ENCODE measurements at regions not wholly inside any gene's neighbourhood (a gene's known extent, or its start where the extent isn't known, plus 50 kb on each side); places are given as distances from the start of the nearest gene placed in this dataset.

- FAIRE-seq (no peak), DNase-seq (ENCODE audit: low spot score) (no peak), ATAC-seq (no peak)
- no peaks in the 10 kb centered on the region for H3K4me1 ChIP-seq (ENCODE audit: insufficient read depth, low read length)
- H3K4me2 ChIP-seq (ENCODE audit: low read depth, low read length), result no peak overlapping the region
- H3K27ac ChIP-seq (ENCODE audit: extremely low read length, insufficient read depth, low read length), result no peak overlapping the region
- no peaks in the 10 kb centered on the region for H3K27me3 ChIP-seq (ENCODE audit: control insufficient read depth in 1 of 2, insufficient read depth in 2 of 2, low read length in 2 of 2)
- H3K9me3 ChIP-seq (ENCODE audit: low read length), result no peaks in the 10 kb centered on the region
- in situ Hi-C loops (cut with HindIII; ENCODE audit: extremely low pct_ligation_motif_present, low pct_unique_long_range_greater_than_20kb), result no loop called here
- no peak overlapping the region for H3K9ac ChIP-seq (ENCODE audit: insufficient read depth, low read depth, low read length)
- no peak overlapping the region for H3K4me3 ChIP-seq (replicated peaks in 1 of 3; ENCODE audit: insufficient read depth in 1 of 3, low read depth in 2 of 3, low read length in 3 of 3)
- intact Hi-C loops (cut with micrococcal nuclease; ENCODE audit: unreplicated experiment), result no loop called here
- no peaks in the 10 kb centered on the region for H3K79me2 ChIP-seq (ENCODE audit: insufficient read depth, low read length)
- TF ChIP-seq FOXK2 (IDR thresholded peaks at IDR 0.05) (no peak), BORCS8-MEF2B (CRISPR knock-in tag; IDR thresholded peaks at IDR 0.05) (no peak), ZNF891 (CRISPR knock-in tag; IDR thresholded peaks at IDR 0.05) (no peak), ZNF33A (CRISPR knock-in tag; IDR thresholded peaks at IDR 0.05; ENCODE audit: borderline replicate concordance) (no peak), ETV5 (CRISPR knock-in tag; IDR thresholded peaks at IDR 0.05; ENCODE audit: borderline replicate concordance) (no peak), ZMYM3 (CRISPR knock-in tag; IDR thresholded peaks at IDR 0.05) (no peak), ZNF543 (CRISPR knock-in tag; IDR thresholded peaks at IDR 0.05) (no peak), ZNF737 (CRISPR knock-in tag; IDR thresholded peaks at IDR 0.05; ENCODE audit: borderline replicate concordance) (no peak), REPIN1 (CRISPR knock-in tag; IDR thresholded peaks at IDR 0.05; ENCODE audit: borderline replicate concordance, low read depth) (no peak), NFRKB (IDR thresholded peaks at IDR 0.05) (no peak), FOXK1 (CRISPR knock-in tag; IDR thresholded peaks at IDR 0.05; ENCODE audit: borderline replicate concordance, low read depth) (no peak)
- ChIA-PET POLR2A (no interaction called here), CTCF (ENCODE audit: low intra/inter-chr PET ratio, low total read pairs) (no interaction called here)
- no TSS peak for BruUV-seq (replicated peaks)
- H4K20me1 ChIP-seq (ENCODE audit: insufficient read depth, low read length), result no peaks in the 10 kb centered on the region
- no peaks in the 10 kb centered on the region for H3K36me3 ChIP-seq (replicated peaks in 1 of 2; ENCODE audit: control insufficient read depth in 1 of 2, insufficient read depth in 2 of 2, low read length in 2 of 2)
- no peak overlapping the region for H2AFZ ChIP-seq (ENCODE audit: low read length)
- WGBS (ENCODE audit: low lambda C conversion rate), result 14% methylated on average over 2 of the region's 2 CpGs
These were observed 224.3 kb downstream of the EDEM1 start for GRCh38 chr3:5411786-5412185.

GRCh38 chr3:5423076-5423475, 235.6 kb downstream of the EDEM1 start:
- Histone ChIP-seq H3K4me1 (ENCODE audit: insufficient read depth, low read length) (no peaks in the 10 kb centered on the region), H3K27ac (ENCODE audit: extremely low read length, insufficient read depth, low read length) (no peak overlapping the region), H2AFZ (ENCODE audit: low read length) (no peak overlapping the region), H3K27me3 (ENCODE audit: control insufficient read depth in 1 of 2, insufficient read depth in 2 of 2, low read length in 2 of 2) (no peaks in the 10 kb centered on the region), H3K9ac (ENCODE audit: insufficient read depth, low read depth, low read length) (no peak overlapping the region), H3K4me3 (replicated peaks in 1 of 3; ENCODE audit: insufficient read depth in 1 of 3, low read depth in 2 of 3, low read length in 3 of 3) (no peak overlapping the region), H3K79me2 (ENCODE audit: insufficient read depth, low read length) (no peaks in the 10 kb centered on the region), H3K36me3 (replicated peaks in 1 of 2; ENCODE audit: control insufficient read depth in 1 of 2, insufficient read depth in 2 of 2, low read length in 2 of 2) (no peaks in the 10 kb centered on the region), H4K20me1 (ENCODE audit: insufficient read depth, low read length) (no peaks in the 10 kb centered on the region), H3K4me2 (ENCODE audit: low read depth, low read length) (no peak overlapping the region), H3K9me3 (ENCODE audit: low read length) (no peaks in the 10 kb centered on the region)
- in situ Hi-C loops (cut with HindIII; ENCODE audit: extremely low pct_ligation_motif_present, low pct_unique_long_range_greater_than_20kb) (no loop called here), intact Hi-C loops (cut with micrococcal nuclease; ENCODE audit: unreplicated experiment) (no loop called here)
- ChIA-PET CTCF (ENCODE audit: low intra/inter-chr PET ratio, low total read pairs) (no interaction called here), POLR2A (no interaction called here)
- ATAC-seq (no peak), FAIRE-seq (no peak), DNase-seq (ENCODE audit: low spot score) (no peak)
- no peak for TF ChIP-seq ZNF446 (CRISPR knock-in tag; IDR thresholded peaks at IDR 0.05)
- no peak for TF ChIP-seq FUBP1 (CRISPR knock-in tag; IDR thresholded peaks at IDR 0.05; ENCODE audit: borderline replicate concordance)
- BruUV-seq (replicated peaks), result no TSS peak
- WGBS (ENCODE audit: low lambda C conversion rate), result 41% methylated on average over 4 of the region's 4 CpGs
